ENCODE measurements at regions not wholly inside any gene's neighbourhood (a gene's known extent, or its start where the extent isn't known, plus 50 kb on each side); places are given as distances from the start of the nearest gene placed in this dataset.

DNA sequence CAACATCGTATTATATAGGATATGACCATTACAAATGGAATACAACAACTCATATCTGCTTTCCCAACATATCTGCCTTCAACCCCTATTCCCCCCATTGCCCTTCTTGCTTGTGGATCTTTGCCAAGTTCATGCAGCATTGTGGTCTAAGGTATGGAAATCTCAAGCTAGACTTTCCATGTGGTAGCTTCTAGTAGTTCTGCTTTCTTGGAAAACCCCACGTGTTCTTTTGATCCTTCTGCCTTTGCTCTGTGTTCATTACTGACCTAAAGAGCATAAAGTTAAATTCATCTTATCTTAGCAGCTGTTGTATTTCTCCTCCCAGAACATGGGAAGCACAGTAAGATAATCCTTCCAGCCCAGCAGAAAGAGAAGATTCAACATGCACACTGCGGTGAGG is 202.0 kb upstream of the SALL1 start:
- TF ChIP-seq, protein P1, sequence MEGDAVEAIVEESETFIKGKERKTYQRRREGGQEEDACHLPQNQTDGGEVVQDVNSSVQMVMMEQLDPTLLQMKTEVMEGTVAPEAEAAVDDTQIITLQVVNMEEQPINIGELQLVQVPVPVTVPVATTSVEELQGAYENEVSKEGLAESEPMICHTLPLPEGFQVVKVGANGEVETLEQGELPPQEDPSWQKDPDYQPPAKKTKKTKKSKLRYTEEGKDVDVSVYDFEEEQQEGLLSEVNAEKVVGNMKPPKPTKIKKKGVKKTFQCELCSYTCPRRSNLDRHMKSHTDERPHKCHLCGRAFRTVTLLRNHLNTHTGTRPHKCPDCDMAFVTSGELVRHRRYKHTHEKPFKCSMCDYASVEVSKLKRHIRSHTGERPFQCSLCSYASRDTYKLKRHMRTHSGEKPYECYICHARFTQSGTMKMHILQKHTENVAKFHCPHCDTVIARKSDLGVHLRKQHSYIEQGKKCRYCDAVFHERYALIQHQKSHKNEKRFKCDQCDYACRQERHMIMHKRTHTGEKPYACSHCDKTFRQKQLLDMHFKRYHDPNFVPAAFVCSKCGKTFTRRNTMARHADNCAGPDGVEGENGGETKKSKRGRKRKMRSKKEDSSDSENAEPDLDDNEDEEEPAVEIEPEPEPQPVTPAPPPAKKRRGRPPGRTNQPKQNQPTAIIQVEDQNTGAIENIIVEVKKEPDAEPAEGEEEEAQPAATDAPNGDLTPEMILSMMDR (IDR thresholded peaks at IDR 0.05; ENCODE audit: low read depth, low read length) = no peak
- TF ChIP-seq EZH2phosphoT487 (IDR thresholded peaks at IDR 0.05; ENCODE audit: low read depth) = no peak
